Tibial artery (tissue), 4 donors: ENCODE measurements at regions not wholly inside any gene's neighbourhood (a gene's known extent, or its start where the extent isn't known, plus 50 kb on each side); places are given as distances from the start of the nearest gene placed in this dataset.
"Not testable (repeated sequence)": the region's sequence is repeated elsewhere in the genome, so short reads cannot be mapped to it uniquely, and the experiment has no call there.

Experiments used
- DNase-seq, 2 donors: peaks; one replicate each; pipeline ENCODE4 v3.0.0-alpha.2; 2019
- H3K27ac ChIP-seq, 2 donors: fragments of 200-600 bp; sonication (generic) in 1 of 2; 1 replicate in 1 of 2; 2 replicates in 1 of 2; pipeline ENCODE4 v1.5.1; 2018 to 2019; ENCODE audit warnings: mild to moderate bottlenecking in 1 of 2
- H3K27me3 ChIP-seq, 2 donors: fragments of 200-600 bp; sonication (generic) in 1 of 2; one replicate each; pipeline versions ENCODE4 v1.5.1 to v1.6.0; 2016 to 2019
- H3K36me3 ChIP-seq, 3 donors: fragments of 200-600 bp; sonication (generic) in 2 of 3; one replicate each; pipeline ENCODE4 v1.5.1; 2016 to 2019; ENCODE audit warnings: mild to moderate bottlenecking in 2 of 3
- H3K4me1 ChIP-seq, 4 donors: fragments of 200-600 bp; sonication (generic) in 2 of 4; 1 replicate in 3 of 4; 2 replicates in 1 of 4; pipeline ENCODE4 v1.5.1; 2016 to 2019
- H3K4me3 ChIP-seq, 2 donors: fragments of 200-600 bp; sonication (generic) in 1 of 2; 1 replicate in 1 of 2; 2 replicates in 1 of 2; pipeline ENCODE4 v1.5.1; 2018 to 2019; ENCODE audit warnings: mild to moderate bottlenecking in 2 of 2
- H3K9me3 ChIP-seq, 3 donors: fragments of 200-600 bp; sonication (generic) in 1 of 3; one replicate each; pipeline ENCODE4 v1.5.1; 2016 to 2019
- CTCF ChIP-seq, 2 experiments: fragments of 200-600 bp in 1 of 2; fragments of 450-650 bp in 1 of 2; IDR thresholded peaks; one replicate each; pipeline ENCODE4 v1.5.1; 2017 to 2019; ENCODE audit warnings: antibody characterized with exemption in 2 of 2, mild to moderate bottlenecking in 1 of 2, moderate library complexity in 1 of 2
- intact Hi-C: fragments of 100-400 bp; cut with DNase I; formaldehyde crosslinking; loops from one replicate; pipeline ENCODE4 v1.15.0; 2023; ENCODE audit warnings: low total_unique reads

GRCh38 chr5:90264689-90265544 lies 144.6 kb downstream of the CETN3 start:
- intact Hi-C loops = loop anchor here (2.0 kb wide), 1 partner anchor 1534 kb away; no protein-coding TSS in a partner anchor
- H3K36me3 ChIP-seq = no peaks in the 10 kb centered on the region
- TF ChIP-seq CTCF (IDR thresholded peaks at IDR 0.05) = peak; percentile 76 to 96
- no peaks in the 10 kb centered on the region for H3K27me3 ChIP-seq
- peaks cover 0 to 22% (median 0%) of the 10 kb centered on the region in 4 donors for H3K4me1 ChIP-seq
- DNase-seq = peak; percentile 34 to 75
- H3K27ac ChIP-seq = no peak overlapping the region
- no peaks in the 10 kb centered on the region for H3K9me3 ChIP-seq
- peak overlapping the region in 1 of 2 donors; percentile 8 for H3K4me3 ChIP-seq

- no peak for TF ChIP-seq CTCF (IDR thresholded peaks at IDR 0.05)
- Histone ChIP-seq H3K9me3 (no peaks in the 10 kb centered on the region), H3K4me1 (peaks cover 0 to 22% (median 0%) of the 10 kb centered on the region in 4 donors), H3K4me3 (no peak overlapping the region), H3K27me3 (no peaks in the 10 kb centered on the region), H3K27ac (peak overlapping the region; percentile 44 to 53), H3K36me3 (no peaks in the 10 kb centered on the region)
- intact Hi-C loops = no loop called here
- DNase-seq = no peak
These were observed 146.3 kb downstream of the CETN3 start for GRCh38 chr5:90263102-90263820.

GRCh38 chr5:90251447-90251846 lies 158.1 kb downstream of the CETN3 start:
- no peaks in the 10 kb centered on the region for H3K9me3 ChIP-seq
- H3K4me3 ChIP-seq = no peak overlapping the region
- no peak overlapping the region for H3K27ac ChIP-seq
- no peaks in the 10 kb centered on the region for H3K4me1 ChIP-seq
- intact Hi-C loops = no loop called here
- no peaks in the 10 kb centered on the region for H3K27me3 ChIP-seq
- no peak for DNase-seq
- no peaks in the 10 kb centered on the region for H3K36me3 ChIP-seq
- no peak for TF ChIP-seq CTCF (IDR thresholded peaks at IDR 0.05)

GRCh38 chr5:90248640-90249039 lies 160.9 kb downstream of the CETN3 start:
- no peak for TF ChIP-seq CTCF (IDR thresholded peaks at IDR 0.05)
- Histone ChIP-seq H3K4me1 (no peaks in the 10 kb centered on the region), H3K36me3 (no peaks in the 10 kb centered on the region), H3K27me3 (no peaks in the 10 kb centered on the region), H3K27ac (no peak overlapping the region), H3K9me3 (no peaks in the 10 kb centered on the region), H3K4me3 (no peak overlapping the region)
- DNase-seq = no peak
- intact Hi-C loops = no loop called here

GRCh38 chr5:90243848-90244247 lies 165.7 kb downstream of the CETN3 start:
- DNase-seq, intact Hi-C loops, H3K4me1 ChIP-seq, H3K36me3 ChIP-seq, H3K4me3 ChIP-seq, H3K27ac ChIP-seq, H3K9me3 ChIP-seq, H3K27me3 ChIP-seq: not testable (repeated sequence)

- Histone ChIP-seq H3K36me3 (no peaks in the 10 kb centered on the region), H3K4me3 (peak overlapping the region; percentile 13 to 21), H3K27me3 (no peaks in the 10 kb centered on the region), H3K27ac (peak overlapping the region; percentile 74 to 77), H3K4me1 (peaks cover 0 to 55% (median 15%) of the 10 kb centered on the region in 4 donors), H3K9me3 (no peaks in the 10 kb centered on the region)
- no peak for TF ChIP-seq CTCF (IDR thresholded peaks at IDR 0.05)
- intact Hi-C loops = no loop called here
- no peak for DNase-seq
These were observed 176.1 kb downstream of the CETN3 start for GRCh38 chr5:90233476-90233875.
